Caco-2 (cell line): ENCODE measurements at regions not wholly inside any gene's neighbourhood (a gene's known extent, or its start where the extent isn't known, plus 50 kb on each side); places are given as distances from the start of the nearest gene placed in this dataset.

Experiments
- BruUV-seq: library from RNA; stranded (reverse); fragments of 400-500 nt; replicated peaks from 2 replicates; lab custom pipeline; 2021; lab: Mats Ljungman, UMichigan
- CTCF ChIA-PET: fragments of 300-600 bp; sonication (Branson Sonifier 250); formaldehyde crosslinking; loops from one replicate; lab custom pipeline; 2022; ENCODE audit warnings: antibody characterized with exemption; lab: Charles Lee
- POLR2A ChIA-PET: fragments of 300-600 bp; sonication (Branson Sonifier 250); formaldehyde crosslinking; loops from one replicate; lab custom pipeline; 2022; ENCODE audit warnings: antibody characterized with exemption; lab: Charles Lee
- DNase-seq, 2 experiments: peaks; one replicate each; pipeline versions ENCODE4 v3.0.0 to v3.0.0-alpha.2; 2020 to 2022
- H3K27me3 ChIP-seq: replicated peaks from 2 replicates; pipeline ENCODE4 v1.6.0; 2011; ENCODE audit warnings: low read length; ENCODE audit not compliant: control insufficient read depth, insufficient read depth
- H3K36me3 ChIP-seq: 2 replicates; pipeline ENCODE4 v1.5.1; 2011; ENCODE audit warnings: low read length; ENCODE audit not compliant: control insufficient read depth, insufficient read depth
- H3K4me1 ChIP-seq: fragments of 250-450 bp; sonication (Bioruptor Pico); 2 replicates; pipeline ENCODE4 v1.5.1; 2020; ENCODE audit warnings: mild to moderate bottlenecking
- H3K4me3 ChIP-seq: 2 replicates; pipeline ENCODE4 v1.5.1; 2011; ENCODE audit warnings: low read depth, mild to moderate bottlenecking, control low read depth, low read length
- H3K9me3 ChIP-seq: fragments of 250-450 bp; sonication (Bioruptor Pico); 2 replicates; pipeline ENCODE4 v1.5.1; 2020; ENCODE audit warnings: mild to moderate bottlenecking, moderate library complexity
- H3K27ac Mint-ChIP-seq: one replicate; pipeline ENCODE4 v1.8.0; 2022; ENCODE audit warnings: mixed read lengths; ENCODE audit not compliant: unreplicated experiment
- H3K27me3 Mint-ChIP-seq: one replicate; pipeline ENCODE4 v1.8.0; 2022; ENCODE audit warnings: mixed read lengths; ENCODE audit not compliant: insufficient read depth, unreplicated experiment
- H3K36me3 Mint-ChIP-seq: one replicate; pipeline ENCODE4 v1.8.0; 2022; ENCODE audit warnings: mild to moderate bottlenecking, mixed read lengths; ENCODE audit not compliant: insufficient read depth, unreplicated experiment
- H3K4me1 Mint-ChIP-seq: one replicate; pipeline ENCODE4 v1.8.0; 2022; ENCODE audit warnings: low read depth, mixed read lengths; ENCODE audit not compliant: unreplicated experiment
- H3K4me3 Mint-ChIP-seq: one replicate; pipeline ENCODE4 v1.8.0; 2022; ENCODE audit warnings: mild to moderate bottlenecking, moderate library complexity, mixed read lengths; ENCODE audit not compliant: unreplicated experiment
- H3K9me3 Mint-ChIP-seq: one replicate; pipeline ENCODE4 v1.8.0; 2022; ENCODE audit warnings: mixed read lengths; ENCODE audit not compliant: unreplicated experiment
- CTCF ChIP-seq, 2 experiments: fragments of 200-600 bp in 1 of 2; IDR thresholded peaks; 1 replicate in 1 of 2; 2 replicates in 1 of 2; pipeline versions ENCODE4 v1.5.1 to v1.8.0; 2011 to 2022; ENCODE audit warnings: antibody characterized with exemption in 1 of 2, control low read depth in 1 of 2, inconsistent platforms in 1 of 2, low read depth in 1 of 2, low read length in 1 of 2, mild to moderate bottlenecking in 1 of 2, moderate library complexity in 1 of 2; ENCODE audit not compliant: insufficient read depth in 1 of 2, severe bottlenecking in 1 of 2, unreplicated experiment in 1 of 2
- intact Hi-C: fragments of 100-400 bp; cut with micrococcal nuclease; formaldehyde crosslinking; loops from one replicate; pipeline ENCODE4 v1.10.0; 2022; ENCODE audit not compliant: unreplicated experiment

GRCh38 chr10:36764823-36765222, 360.6 kb upstream of the ANKRD30A start:
- H3K36me3 ChIP-seq = no peaks in the 10 kb centered on the region
- no peak overlapping the region for H3K27ac Mint-ChIP-seq
- H3K4me3 ChIP-seq = no peak overlapping the region
- no peak for DNase-seq
- H3K9me3 Mint-ChIP-seq = no peaks in the 10 kb centered on the region
- ChIA-PET POLR2A (no interaction called here), CTCF (no interaction called here)
- intact Hi-C loops = no loop called here
- no peaks in the 10 kb centered on the region for H3K4me1 ChIP-seq
- no peaks in the 10 kb centered on the region for H3K27me3 Mint-ChIP-seq
- no peaks in the 10 kb centered on the region for H3K36me3 Mint-ChIP-seq
- H3K4me3 Mint-ChIP-seq = no peak overlapping the region
- no peaks in the 10 kb centered on the region for H3K27me3 ChIP-seq
- no peaks in the 10 kb centered on the region for H3K4me1 Mint-ChIP-seq
- no TSS peak for BruUV-seq
- TF ChIP-seq CTCF (IDR thresholded peaks at IDR 0.05; ENCODE audit: insufficient read depth in 1 of 2, low read depth in 1 of 2, low read length in 1 of 2, severe bottlenecking in 1 of 2, unreplicated experiment in 1 of 2) = no peak
- no peaks in the 10 kb centered on the region for H3K9me3 ChIP-seq

- ChIA-PET CTCF (no interaction called here), POLR2A (no interaction called here)
- Histone ChIP-seq H3K9me3 (no peaks in the 10 kb centered on the region), H3K4me1 (no peaks in the 10 kb centered on the region), H3K36me3 (no peaks in the 10 kb centered on the region), H3K4me3 (no peak overlapping the region), H3K27me3 (no peaks in the 10 kb centered on the region)
- TF ChIP-seq CTCF (IDR thresholded peaks at IDR 0.05; ENCODE audit: insufficient read depth in 1 of 2, low read depth in 1 of 2, low read length in 1 of 2, severe bottlenecking in 1 of 2, unreplicated experiment in 1 of 2) = no peak
- intact Hi-C loops = no loop called here
- Mint-ChIP-seq H3K4me3 (no peak overlapping the region), H3K4me1 (no peaks in the 10 kb centered on the region), H3K36me3 (no peaks in the 10 kb centered on the region), H3K27me3 (peaks cover 3% of the 10 kb centered on the region), H3K9me3 (no peaks in the 10 kb centered on the region), H3K27ac (no peak overlapping the region)
- no TSS peak for BruUV-seq
- DNase-seq = no peak
These were observed 364.3 kb upstream of the ANKRD30A start for GRCh38 chr10:36761121-36761520.

- no peaks in the 10 kb centered on the region for H3K36me3 ChIP-seq
- CTCF ChIA-PET = no interaction called here
- no peak overlapping the region for H3K4me3 ChIP-seq
- H3K9me3 Mint-ChIP-seq = no peaks in the 10 kb centered on the region
- no peak overlapping the region for H3K27ac Mint-ChIP-seq
- no TSS peak for BruUV-seq
- TF ChIP-seq CTCF (IDR thresholded peaks at IDR 0.05; ENCODE audit: insufficient read depth in 1 of 2, low read depth in 1 of 2, low read length in 1 of 2, severe bottlenecking in 1 of 2, unreplicated experiment in 1 of 2) = no peak
- H3K27me3 ChIP-seq = no peaks in the 10 kb centered on the region
- no peaks in the 10 kb centered on the region for H3K36me3 Mint-ChIP-seq
- peaks cover 3% of the 10 kb centered on the region for H3K27me3 Mint-ChIP-seq
- no peak overlapping the region for H3K4me3 Mint-ChIP-seq
- POLR2A ChIA-PET = no interaction called here
- no peaks in the 10 kb centered on the region for H3K4me1 ChIP-seq
- no peaks in the 10 kb centered on the region for H3K4me1 Mint-ChIP-seq
- intact Hi-C loops = no loop called here
- DNase-seq = no peak
- no peaks in the 10 kb centered on the region for H3K9me3 ChIP-seq
These were observed 366.1 kb upstream of the ANKRD30A start for GRCh38 chr10:36759141-36759805.
